ENCODE measurements at regions not wholly inside any gene's neighbourhood (a gene's known extent, or its start where the extent isn't known, plus 50 kb on each side); places are given as distances from the start of the nearest gene placed in this dataset.

DNA sequence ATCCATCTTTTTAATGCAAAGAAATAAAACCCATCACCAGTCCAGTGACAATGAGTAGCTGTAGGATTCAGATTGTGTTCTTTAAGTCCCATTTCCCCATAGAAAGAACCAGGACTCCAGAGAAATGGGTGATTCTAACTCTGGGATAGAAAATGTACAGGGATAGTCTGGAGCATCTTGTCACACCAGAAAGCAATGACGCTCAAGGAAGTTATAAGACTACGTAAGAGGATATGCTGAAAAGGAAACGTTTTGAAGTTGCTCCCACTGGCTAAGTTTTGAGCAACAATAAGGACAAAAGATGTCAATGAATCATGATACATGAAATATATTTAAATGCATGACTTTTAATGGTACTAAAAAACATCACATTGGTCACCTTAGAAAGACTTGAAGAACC, 360.1 kb downstream of the DLEU7 start:
- TF ChIP-seq POLR2A (IDR thresholded peaks at IDR 0.05) = no peak
- TF ChIP-seq, protein P1, sequence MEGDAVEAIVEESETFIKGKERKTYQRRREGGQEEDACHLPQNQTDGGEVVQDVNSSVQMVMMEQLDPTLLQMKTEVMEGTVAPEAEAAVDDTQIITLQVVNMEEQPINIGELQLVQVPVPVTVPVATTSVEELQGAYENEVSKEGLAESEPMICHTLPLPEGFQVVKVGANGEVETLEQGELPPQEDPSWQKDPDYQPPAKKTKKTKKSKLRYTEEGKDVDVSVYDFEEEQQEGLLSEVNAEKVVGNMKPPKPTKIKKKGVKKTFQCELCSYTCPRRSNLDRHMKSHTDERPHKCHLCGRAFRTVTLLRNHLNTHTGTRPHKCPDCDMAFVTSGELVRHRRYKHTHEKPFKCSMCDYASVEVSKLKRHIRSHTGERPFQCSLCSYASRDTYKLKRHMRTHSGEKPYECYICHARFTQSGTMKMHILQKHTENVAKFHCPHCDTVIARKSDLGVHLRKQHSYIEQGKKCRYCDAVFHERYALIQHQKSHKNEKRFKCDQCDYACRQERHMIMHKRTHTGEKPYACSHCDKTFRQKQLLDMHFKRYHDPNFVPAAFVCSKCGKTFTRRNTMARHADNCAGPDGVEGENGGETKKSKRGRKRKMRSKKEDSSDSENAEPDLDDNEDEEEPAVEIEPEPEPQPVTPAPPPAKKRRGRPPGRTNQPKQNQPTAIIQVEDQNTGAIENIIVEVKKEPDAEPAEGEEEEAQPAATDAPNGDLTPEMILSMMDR (IDR thresholded peaks at IDR 0.05 in 8 of 11, conservative IDR thresholded peaks at IDR 0.05 in 3 of 11) = no peak
- TF ChIP-seq POLR2AphosphoS5 (IDR thresholded peaks at IDR 0.05) = no peak
